Central memory CD4-positive, alpha-beta T cell (primary cell): ENCODE measurements at regions not wholly inside any gene's neighbourhood (a gene's known extent, or its start where the extent isn't known, plus 50 kb on each side); places are given as distances from the start of the nearest gene placed in this dataset.

Source experiments
- DNase-seq: peaks from one replicate; pipeline ENCODE4 v3.0.0; 2022

DNA sequence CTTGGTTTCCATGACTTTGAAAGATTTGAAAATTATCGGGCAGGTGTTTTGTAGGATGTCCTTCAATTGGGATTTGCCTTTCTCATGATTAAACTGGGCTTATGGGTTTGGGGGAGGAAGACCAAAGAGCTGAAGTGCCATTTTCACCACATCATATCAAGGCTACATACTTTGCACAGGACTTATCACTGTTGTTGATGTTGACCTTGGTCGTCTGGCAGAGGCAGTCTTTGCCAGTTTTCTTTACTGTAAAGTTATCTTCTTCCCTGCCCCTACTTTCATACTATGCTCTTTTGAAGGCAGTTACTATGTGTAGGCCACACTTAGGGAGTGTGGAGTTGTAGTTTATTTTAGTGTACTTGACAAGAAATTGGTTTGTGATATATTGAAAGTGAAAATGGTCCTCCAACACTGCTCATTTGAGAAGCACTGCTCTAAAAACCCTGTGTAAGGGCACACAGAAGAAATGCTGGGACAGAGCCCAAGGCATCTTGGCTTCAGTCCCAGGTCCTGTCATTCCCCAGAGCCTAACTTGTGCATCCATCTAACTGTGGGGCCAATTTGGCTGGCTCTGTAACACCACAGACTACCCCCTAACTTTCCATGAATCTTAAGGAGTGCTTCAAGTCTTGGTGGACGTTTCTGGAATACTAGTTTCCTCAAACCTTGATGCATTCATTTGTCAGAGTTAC, 384.9 kb downstream of the KCNRG start:
- no peak for DNase-seq

DNA sequence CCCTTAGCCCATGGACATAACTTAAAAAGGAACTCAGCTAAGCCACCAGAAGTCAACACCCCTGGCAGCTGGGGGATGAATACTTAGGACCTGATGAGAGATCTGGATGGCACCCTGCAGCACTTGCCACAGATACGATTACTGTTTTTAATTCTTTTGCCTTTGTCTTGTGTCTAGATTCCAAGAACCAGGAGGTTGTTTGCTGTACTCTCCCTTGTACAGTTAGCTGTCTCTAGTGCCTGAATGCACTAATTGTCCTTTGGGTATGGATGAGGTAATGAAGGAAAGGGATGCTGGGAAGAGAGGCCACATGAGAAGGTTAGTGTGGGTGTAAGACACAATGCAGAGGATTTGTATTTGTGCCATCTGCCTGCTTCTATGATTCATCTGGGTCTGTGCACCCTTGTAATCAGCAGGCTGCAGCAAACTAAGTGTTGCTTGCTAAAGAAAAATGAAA, 385.8 kb downstream of the KCNRG start:
- no peak for DNase-seq

DNA sequence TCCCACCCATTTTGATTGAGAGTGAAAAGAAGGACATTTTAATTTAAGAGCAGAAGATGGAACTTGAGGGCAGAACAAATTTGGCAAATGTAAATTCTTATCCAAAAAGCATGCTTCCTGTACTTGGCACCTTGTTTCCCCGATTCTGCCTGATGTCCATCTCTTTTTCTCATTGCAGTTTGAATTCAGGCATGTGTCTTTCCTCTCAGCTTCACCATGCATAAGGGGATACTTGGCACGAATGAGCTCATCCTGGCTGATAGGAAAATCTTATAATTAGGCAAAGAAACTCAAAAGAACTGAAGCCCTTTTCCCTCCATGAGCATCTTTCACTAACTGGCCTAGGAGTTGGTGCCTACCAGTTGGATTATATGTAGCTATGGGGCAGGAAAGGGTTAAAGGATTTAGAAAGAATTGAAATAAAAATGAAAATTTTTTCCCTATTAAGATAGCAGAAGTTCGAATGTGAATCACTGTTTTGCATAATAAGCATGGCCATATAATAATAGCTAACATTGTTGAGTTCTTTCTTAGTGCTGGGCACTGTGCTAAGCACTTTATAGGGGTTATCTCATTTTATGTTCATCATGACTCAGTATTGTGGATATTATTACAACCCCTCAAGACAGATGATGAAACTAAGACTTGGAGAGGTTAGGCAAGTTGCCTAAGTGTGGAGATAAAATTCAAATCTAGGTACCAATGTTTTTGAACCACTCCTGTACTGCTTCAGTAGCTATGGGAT, 386.6 kb downstream of the KCNRG start:
- no peak for DNase-seq

DNA sequence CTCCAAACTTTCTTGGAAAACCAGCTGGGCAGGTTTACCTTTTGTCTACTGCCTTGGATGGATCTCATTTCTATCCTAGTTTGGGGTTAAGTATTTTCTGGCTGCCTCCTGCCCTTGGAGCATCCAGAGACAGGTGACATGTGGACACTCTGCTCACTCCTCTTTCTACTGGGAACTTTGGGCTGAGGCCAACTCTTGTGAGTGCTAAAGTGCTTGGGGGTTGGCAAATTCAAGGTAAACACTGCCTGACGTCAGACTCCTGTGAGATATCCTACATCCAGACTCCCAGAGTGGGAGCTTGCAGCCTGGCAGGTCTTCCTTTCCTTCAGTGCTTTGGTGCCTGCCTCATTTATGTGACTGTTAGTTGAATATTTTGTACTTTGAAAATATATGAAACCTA, 388.1 kb downstream of the KCNRG start:
- DNase-seq = no peak

DNA sequence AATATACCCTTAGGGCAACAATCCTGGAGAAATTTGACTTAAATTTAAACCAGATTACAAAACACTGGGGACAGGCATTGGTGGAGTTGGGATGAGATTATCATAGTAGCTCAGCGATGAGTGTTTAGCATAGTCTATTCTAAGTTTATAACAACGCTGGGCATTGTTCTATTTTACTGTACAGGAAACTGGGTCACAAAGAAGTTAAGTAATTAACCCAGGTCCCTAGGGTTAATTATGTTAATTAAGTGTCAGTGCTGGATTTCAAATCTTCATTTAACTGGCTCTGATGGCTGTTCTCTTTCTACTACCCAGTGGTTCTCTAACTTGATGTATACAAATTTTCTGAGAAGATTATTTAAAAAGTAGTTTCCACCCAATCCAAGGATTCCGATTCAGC, 388.9 kb downstream of the KCNRG start:
- no peak for DNase-seq

DNA sequence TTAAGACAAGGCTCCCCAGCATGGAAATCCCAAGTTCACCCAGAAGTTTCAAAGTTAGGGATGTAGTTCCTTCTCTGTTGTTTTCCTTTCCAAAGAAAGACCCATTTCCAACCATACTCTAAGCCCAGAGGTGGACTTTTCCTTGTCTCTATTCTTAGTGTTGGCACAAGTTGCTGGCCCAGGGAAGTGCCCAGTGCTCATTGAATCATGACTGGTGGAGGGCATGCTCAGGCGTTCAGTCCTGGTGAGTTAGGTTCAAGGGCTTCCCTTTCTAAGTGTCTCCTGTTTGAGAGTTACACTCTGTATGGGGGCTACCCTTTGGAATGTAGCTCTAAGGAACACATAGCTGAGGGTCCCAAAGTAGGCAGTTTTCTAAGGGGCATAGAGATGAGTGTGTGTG, 389.5 kb downstream of the KCNRG start:
- DNase-seq = no peak

DNA sequence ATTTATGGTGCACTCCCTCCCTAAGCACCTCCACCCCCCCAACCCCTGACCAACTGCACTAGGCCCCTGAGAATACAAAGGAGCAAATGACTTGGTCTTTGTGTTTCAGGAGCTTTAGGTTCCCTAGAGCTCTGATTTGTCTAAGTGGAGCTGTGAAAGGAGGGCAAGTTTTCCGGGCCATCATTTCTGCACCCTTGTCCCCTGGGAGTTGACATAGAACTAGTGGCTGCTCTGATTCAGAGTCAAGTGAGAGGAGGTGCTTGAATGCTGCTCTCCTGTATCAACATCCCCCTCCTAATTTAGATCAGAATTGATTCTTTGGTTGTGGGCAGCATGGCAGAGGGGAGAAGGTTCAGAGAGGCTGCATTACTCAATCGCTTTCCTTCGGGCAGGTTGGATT, 391.6 kb downstream of the KCNRG start:
- no peak for DNase-seq

DNA sequence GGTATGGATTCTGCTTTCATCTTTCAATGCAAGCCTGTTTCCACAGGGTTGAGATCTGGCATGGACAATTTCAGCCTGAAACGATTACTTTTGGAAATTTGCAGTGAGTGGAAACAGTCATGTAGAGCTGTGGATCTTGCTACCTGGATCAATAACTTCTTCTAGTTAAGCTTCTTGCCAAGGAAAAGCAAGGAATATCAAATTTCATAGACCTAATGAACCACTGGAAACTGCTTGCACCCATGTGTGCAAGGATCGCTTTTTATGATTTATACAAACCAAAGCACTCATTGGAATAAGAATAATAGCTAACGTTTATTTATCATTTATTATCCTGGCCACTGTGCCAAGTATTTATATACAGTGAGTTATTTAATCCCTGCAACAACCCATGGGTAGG, 392.8 kb downstream of the KCNRG start:
- DNase-seq = no peak

DNA sequence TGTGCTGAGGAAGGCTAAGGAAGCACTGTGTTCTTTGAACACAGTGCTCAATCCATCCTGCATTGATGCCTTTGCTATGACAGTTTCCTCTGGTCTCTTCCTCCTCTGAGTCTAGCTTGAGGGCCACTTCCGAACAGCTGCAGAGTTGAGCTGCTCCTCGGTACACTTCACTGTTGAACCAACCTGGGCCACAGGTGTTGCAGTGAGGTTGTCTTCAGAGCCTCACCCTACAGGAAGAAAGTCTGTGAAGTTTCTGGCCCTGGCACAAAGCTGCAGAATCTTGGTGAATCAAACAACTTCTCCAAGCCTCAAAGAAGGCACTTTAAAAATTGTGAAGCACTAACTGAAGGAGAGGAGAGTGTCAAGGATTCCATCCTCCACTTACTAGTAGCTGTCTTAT, 394.0 kb downstream of the KCNRG start:
- no peak for DNase-seq

DNA sequence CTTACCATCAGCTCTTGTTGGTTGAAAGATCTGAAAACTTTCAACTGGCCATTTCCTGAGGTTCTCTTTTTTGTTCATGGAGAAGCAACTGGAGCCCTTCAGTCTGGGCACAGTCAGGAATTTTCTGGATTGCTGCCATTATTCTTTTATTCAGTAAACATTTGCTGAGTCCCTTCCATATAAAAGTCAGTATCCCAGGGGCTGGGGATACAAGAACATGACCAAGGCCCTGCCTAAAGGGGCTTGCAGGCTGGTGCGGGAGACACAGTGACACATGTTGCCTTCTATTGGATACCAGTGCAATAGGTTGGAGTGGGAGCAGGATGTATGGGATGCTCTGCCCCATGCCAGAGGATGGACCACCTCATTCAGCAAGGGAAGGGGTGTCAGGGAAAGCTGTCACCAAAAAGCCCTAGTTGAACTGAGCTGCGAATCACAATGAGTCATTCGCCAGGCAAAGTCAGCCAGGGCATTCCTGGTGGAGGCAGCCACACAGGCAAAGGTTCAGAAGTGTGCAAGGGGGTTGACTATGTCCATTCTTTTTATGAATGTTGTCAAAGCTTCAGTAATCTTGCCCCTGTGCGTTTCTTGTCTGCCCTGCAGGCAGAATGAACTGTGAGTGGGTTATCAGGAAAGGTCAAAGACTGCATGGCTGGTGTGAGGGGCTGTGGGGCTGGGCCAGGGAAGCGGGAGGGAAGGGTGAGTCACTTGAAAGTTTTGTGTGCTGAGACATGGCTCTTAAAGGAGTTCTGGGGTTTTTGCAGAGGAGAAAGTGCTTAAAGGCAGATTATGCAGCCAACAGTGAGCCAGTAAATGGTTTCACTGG, 395.9 kb downstream of the KCNRG start:
- no peak for DNase-seq

DNA sequence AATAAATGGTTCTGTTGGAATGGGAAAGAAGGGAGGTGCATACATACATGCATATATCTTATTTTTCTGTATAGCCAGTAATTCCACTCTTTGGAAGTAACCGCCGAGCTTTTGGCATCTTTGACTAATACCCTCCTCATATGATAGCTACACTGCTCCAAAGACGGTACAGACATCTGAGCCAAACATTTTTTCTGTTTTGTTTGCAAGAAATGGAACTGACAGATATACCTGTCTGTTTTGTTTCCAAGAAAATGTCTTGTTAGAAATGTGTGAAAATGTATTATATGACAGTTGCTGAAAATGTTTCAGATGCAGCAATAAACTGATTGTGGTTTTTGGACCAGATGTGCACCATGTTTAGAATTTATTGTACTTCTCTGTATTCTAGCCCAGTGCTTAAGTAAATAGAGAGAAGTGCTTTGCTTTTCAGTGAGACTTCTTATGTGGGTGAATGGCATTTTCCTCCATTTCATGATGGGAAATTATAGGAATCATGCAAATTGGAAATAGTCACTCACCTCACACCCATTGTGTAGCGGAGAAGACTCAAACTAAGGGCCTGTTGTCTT, 396.9 kb downstream of the KCNRG start:
- no peak for DNase-seq

DNA sequence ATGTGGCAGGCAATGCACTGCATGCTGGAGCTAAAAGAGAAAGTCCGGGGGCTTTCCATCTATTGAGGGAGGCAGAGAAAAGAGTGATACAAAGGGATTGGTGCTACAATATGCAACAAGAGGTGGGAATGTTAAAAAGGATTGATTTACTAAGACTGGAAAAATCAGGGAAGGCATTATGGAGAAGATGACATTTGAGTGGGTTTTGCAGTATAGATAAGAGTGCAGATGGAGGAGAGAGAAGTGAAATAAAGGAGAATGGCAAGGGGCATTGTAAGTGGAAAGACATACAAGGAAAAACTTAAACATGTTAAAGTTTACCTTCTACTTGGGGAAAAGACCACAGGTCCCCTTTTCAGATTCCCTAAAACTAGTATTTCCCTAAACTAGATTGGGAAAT, 399.4 kb downstream of the KCNRG start:
- DNase-seq = no peak

DNA sequence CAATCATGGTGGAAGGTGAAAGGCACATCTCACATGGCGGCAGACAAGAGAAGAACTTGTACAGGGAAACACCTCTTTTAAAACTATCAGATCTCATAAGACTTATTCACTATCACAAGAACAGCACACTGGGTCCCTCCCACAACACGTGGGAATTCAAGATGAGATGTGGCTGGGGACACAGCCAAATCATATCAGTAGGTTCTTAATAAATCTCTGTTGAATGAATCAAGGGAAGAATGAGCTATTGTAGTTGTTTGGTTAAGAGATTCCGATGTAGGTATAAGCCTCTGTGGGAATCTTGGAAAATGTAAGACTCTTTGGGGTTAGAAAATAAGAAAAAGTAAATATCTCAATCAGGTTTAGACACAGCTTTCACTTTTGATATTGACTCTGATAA, 400.2 kb downstream of the KCNRG start:
- DNase-seq = no peak

DNA sequence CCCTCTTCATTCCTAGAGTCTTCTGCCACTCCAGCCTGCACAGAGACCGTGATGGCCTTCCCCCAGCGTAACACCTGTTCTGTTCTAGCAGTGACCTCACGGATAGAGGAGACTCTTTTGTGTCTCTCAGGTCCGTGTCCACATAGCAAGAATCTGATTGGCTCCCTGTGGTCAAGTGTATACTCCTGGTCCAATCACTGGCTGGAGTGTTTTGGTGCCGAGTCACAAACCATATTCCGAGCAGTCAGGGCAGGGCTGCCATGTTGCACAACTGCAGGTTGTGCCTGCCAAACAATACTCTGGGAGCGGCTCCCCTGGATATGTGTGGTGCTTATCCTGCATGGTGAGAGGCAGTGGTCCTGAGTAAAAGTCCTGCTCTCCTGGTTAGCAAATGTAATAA, 402.4 kb downstream of the KCNRG start:
- no peak for DNase-seq

DNA sequence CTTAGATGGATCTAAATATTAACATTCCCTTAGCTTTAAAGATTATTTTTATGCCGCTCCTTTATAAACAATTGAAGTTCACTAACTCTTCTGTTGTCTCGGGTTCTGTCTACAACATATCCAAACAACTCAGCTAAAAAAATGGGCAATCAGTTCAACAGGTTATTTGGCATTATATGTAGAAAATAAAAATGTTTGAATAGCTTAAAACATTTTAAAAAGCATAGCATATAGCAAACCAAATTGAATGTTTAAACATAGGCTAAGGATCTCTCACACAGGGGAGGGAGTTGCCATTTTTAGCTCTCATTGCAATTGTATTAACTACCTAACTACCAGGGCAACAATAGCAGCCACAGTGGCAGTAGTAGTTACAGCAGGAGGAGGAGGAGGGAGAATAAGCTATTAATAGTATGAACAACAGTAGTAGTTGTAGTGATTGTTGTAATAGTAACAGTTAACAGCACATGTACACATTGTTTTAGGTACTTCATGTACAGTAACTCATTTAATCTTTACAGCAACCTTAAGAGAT, 404.2 kb downstream of the KCNRG start:
- DNase-seq = no peak

DNA sequence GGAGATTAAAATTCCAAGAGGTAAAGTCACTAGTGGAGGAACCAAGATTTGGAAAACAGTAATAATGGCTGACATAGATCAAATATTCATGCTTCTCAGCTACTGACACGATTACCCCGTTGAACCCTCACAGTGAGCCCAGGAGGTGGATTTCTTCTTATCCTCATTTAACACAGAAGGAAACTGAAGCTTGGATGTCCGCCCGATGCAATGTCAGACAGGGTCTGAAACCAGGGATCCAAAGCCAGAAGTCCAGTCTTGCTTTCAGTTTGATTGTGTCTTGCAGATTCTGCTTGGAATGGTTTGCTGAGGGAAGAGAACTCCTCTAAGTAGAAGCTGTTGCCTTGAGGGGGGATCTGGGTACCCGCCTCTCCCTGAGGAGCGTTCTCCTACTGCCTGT, 404.7 kb downstream of the KCNRG start:
- no peak for DNase-seq

DNA sequence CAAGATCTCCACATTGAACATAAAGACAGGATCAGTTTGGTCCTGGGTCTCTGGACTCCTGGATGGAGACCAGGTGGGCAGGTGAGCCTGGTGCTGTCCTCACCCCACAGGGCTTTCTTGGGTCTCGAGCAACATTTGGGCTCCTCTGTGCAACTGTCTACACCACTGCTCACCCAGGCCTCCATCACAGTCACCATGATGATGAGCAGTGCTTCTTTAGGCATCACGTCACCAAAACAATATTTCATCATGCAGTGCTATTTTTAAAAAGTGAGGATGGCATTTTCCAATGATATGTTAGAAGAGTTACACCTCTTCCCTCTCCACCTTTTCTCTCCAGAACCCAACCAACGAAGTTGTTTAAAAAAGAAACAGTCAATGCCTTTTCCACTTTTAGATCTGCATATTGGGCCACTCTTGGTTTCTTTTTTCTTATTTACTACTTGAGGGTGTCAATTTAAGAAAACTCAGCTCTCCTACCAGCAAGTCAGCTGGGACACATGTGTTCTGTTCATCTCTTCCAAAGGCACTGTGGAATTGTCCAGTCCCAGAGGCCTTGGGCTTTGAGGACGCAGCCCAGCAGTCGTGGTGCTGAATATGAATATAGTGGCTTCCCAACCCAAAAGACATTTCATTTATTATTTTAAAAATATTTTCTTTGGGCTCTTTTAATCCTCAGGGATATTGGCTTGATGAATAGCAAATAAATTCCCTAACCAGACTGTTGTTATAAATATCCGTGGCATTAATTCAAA, 405.7 kb downstream of the KCNRG start:
- no peak for DNase-seq

DNA sequence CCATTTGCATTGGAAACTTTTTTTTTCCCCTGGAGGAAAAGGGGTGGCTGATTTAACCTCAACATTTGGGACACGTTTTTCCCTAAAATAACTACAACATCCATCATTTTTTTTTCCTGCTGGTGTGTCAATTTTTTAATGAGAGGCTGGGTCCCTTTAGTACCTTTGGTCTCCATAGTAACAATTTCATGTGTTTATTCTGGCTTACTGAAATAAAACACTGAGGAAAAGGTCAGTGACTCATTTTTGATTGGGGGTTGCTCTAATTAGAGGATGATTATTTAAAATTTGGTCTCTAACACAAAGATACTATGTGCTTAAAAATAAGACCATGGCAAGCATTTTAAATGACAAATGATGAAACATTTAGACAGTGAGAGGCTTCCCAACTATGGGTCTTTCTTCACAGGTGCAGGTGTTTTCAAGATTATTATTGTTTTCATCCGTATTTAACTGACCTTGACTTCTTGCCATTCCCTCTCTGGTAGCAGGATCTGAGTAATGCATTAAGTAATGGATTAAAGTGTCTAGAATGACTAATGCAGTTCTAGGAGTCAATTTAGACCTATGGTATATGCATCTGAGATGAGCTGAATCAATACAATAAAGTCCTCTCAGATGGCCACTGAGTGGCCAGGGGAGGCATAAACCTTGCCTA, 406.4 kb downstream of the KCNRG start:
- DNase-seq = no peak

DNA sequence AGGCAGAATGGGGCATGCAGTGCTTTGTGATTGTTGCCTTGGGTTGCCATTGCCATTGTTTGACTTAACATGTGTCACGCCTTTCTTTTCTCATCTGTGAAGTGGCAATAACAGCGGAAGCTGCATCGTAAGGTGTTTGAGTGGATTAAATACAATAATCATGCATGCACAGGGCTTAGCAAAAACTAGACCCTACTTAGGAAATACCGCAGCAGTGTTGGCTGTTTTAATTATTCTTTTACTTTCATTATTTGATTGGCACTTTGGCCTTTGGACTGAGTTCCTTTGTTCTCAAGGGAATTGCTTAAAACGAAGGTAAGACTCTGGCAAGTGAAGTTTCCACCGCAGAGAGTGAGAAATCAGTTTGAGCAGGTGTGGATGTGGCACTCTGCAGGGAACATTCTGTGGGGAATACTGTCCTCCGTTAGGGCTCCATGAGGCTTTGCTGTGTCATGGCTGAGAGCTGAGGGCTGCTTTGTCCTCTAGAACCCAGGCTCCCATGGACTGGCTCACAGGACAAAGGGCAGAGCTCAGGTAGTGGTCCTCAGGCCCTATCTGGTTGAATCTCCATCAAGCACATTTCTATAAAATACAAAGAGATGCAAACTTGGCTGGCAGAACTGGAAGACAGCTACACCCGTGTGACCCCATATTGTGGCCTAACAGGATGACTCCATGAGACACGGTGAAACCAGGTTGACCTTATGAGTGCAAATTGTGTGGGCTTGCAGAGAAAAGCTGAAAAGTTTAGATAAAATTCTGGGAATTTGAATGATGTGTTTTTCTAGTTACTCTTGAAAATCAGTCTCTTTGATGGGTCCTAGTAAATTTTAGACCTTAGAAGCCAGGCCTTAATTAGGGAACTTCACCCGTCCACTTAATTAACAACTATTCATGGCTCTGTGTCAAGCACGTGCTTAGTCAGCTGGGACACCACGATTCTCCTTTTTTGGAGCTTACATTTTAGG, 407.2 kb downstream of the KCNRG start:
- DNase-seq = no peak

DNA sequence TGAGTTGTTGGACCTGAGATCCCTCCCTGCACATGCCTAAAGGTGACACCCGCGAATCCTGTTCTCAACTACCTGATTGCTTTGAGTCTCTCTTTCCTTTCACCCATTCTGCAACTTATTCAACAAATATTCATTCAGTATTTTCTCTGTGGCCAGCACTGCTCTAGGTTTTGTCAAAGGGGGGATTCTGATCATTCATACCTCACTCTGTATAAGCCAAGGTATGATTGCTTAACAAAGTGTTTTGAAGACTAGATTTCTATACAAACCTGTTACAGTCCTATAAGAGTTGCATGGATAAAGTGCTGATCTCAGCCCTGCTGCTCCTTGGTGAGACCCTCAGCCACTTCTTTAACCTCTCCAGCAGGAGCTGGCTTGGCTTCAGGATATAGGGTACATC, 409.7 kb downstream of the KCNRG start:
- no peak for DNase-seq

DNA sequence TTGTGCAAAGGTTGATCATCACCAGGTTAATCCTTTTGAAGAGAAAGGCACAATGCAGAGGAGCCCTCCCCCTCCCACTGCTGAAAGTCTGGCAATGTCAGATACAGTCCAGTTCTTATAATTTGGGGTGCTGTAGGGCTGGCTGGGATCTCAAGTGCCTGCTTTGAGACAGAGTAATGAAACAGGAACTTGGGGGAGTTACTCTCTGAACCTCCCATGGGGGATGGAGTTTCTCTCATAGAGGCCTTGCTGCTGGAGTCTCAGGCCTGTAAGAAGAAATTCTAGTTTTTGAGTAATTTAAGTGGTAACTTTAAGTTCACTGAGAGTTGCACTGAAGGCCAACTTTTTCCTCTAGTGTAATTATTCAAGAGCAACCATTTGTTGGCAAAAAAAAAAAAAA, 410.5 kb downstream of the KCNRG start:
- no peak for DNase-seq
